Hematopoietic multipotent progenitor cell (in vitro differentiated cells): ENCODE measurements at regions not wholly inside any gene's neighbourhood (a gene's known extent, or its start where the extent isn't known, plus 50 kb on each side); places are given as distances from the start of the nearest gene placed in this dataset.

ENCODE experiments used
- DNase-seq, 3 donors: peaks; one replicate each; pipeline ENCODE4 v3.0.0-alpha.2; 2011 to 2015; ENCODE audit warnings: low read depth in 2 of 3, low spot score in 2 of 3

GRCh38 chr4:30783751-30784150 is 63.6 kb downstream of the PCDH7 start:
- DNase-seq, result no peak

- DNase-seq, result no peak
These were observed 69.1 kb downstream of the PCDH7 start for GRCh38 chr4:30789219-30789671.

GRCh38 chr4:30790123-30790522 is 70.0 kb downstream of the PCDH7 start:
- no peak for DNase-seq

GRCh38 chr4:30790998-30791397 is 70.8 kb downstream of the PCDH7 start:
- DNase-seq, result no peak

GRCh38 chr4:30792601-30793000 is 72.4 kb downstream of the PCDH7 start:
- no peak for DNase-seq

- no peak for DNase-seq
These were observed 81.7 kb downstream of the PCDH7 start for GRCh38 chr4:30801876-30802275.

GRCh38 chr4:30802622-30803323 is 82.6 kb downstream of the PCDH7 start:
- no peak for DNase-seq

- no peak for DNase-seq
These were observed 88.1 kb downstream of the PCDH7 start for GRCh38 chr4:30808276-30808675.

- no peak for DNase-seq
These were observed 91.1 kb downstream of the PCDH7 start for GRCh38 chr4:30811296-30811695.

DNA sequence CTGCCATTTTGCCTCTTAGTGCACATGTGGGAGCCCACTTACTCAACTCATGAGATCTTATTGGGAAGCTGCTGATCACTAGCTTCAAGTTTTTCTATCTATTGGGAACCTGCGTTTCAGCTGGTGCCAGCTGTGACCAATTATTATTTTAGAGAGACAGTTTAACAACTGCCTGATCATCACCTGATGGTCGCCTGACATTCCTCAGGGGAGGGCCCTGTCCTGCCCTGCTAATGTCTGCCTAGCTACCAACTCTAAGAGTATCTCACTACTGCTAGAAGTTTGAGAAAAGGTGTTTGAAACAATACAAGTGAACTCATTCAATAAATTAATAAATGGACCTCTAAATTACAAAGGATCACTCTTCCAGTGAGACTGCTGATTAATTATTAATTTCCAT is 95.5 kb downstream of the PCDH7 start:
- no peak for DNase-seq

DNA sequence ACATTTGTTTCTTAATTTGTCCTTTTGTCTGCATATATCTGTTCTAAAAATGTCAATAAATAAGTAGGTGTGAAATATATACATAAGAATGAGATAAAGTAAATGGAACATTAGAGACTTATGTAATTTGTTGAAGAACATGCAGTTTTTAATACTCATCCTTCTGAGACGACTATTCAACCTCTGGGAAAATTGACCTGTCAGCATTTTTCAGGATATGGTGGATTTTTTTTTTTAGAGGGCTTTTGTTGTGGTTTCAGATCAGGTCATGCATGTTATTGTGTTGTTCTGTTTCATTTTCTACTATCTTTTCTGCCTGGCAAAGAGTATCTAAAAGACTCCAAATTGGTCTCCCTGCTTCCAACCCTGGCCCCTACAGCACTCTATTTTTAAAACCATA is 97.3 kb downstream of the PCDH7 start:
- DNase-seq, result no peak

GRCh38 chr4:30818541-30818940 is 98.4 kb downstream of the PCDH7 start:
- no peak for DNase-seq

GRCh38 chr4:30821275-30821674 is 101.1 kb downstream of the PCDH7 start:
- no peak for DNase-seq

- no peak for DNase-seq
These were observed 101.9 kb downstream of the PCDH7 start for GRCh38 chr4:30821859-30822612.

- no peak for DNase-seq
These were observed 102.9 kb downstream of the PCDH7 start for GRCh38 chr4:30822911-30823551.

DNA sequence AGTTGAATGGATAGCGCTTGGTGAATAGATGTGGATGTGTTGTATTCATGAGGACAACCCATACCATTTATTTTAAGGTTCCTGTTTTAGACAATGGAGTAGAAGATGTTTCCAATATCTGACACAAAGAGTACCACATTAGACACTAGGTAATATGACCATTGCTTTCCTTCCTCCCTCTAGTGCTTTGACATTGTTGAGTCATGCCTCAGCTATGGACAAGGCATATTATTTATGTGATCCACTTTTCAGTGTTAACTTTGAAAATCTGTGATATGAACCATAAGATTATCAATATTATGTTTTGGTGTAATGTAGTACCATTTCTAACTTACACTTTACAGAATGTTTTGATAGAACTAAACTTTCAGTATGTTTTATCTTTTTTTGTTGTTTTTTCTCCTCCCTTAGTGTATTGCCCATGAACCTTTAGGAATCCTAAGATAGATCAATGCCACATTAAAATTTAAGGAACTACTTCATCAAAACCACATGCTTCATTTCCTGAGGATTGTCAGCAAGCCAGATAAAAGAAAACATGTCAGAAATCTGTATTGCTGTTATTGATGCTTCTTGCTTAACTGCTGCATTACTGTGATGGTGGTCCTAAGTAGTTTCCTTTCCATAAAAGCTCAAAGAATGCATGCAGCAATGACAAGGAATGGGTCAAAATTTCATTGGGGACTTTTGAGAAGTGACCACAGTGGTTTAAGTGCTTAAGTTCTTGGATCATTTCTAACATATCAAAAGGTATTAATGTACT is 105.0 kb downstream of the PCDH7 start:
- DNase-seq, result no peak

- no peak for DNase-seq
These were observed 108.2 kb downstream of the PCDH7 start for GRCh38 chr4:30828264-30828926.

- no peak for DNase-seq
These were observed 112.5 kb downstream of the PCDH7 start for GRCh38 chr4:30832639-30833038.

DNA sequence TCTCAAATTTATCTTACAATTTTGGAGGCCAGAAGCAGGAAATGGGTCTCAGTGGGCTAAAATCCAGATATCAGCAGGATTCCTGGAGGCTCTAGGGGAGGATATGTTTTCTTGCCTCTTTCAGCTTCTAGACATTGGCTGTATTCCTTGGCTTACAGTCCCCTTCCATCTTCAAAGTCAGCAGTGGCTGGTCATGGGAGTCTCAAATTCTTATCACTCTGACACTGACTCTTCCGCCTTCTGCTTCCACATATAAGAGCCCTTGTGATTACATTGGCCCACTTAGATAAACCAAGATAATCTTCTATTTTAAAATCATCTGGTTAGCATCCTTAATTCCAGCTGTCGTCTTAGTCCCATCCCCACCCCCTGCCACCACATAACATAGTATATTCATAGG is 113.0 kb downstream of the PCDH7 start:
- DNase-seq, result no peak

DNA sequence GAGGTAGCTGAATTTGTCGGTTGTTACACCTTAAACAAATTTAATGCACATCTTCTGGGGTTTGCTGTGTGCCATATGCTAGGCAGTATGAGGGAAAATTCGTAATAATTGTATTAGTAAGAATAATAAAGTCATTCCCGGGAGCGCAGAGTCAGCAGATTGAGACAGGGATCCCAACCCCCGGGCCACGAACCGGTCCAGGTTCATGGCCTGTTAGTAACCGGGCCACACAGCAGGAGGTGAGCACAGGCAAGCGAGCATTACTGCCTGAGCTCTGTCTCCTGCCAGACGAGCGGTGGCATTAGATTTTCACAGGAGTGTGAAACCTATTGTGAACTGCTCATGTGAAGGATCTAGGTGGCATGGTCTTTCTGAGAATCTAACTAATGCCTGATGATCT is 114.9 kb downstream of the PCDH7 start:
- no peak for DNase-seq

- no peak for DNase-seq
These were observed 116.1 kb downstream of the PCDH7 start for GRCh38 chr4:30836231-30836630.
